Activated T-cell treated with anti-CD3 and anti-CD28 coated beads, Interleukin-2, amount 50 U/mL, for 4 hours (primary cell): ENCODE measurements at regions not wholly inside any gene's neighbourhood (a gene's known extent, or its start where the extent isn't known, plus 50 kb on each side); places are given as distances from the start of the nearest gene placed in this dataset.

Source experiments
- ATAC-seq, 2 donors: fragments of 200-7000 bp; cut with Tn5 transposase; one replicate each; pipeline ENCODE4 v1.10.0; 2021
- DNase-seq: peaks from one replicate; pipeline ENCODE4 v3.0.0-alpha.2; 2020
- H3K27me3 Mint-ChIP-seq: one replicate; pipeline ENCODE4 v1.8.0; 2021; ENCODE audit warnings: low read depth, mixed read lengths
- H3K36me3 Mint-ChIP-seq: one replicate; pipeline ENCODE4 v1.8.0; 2022; ENCODE audit warnings: mixed read lengths; ENCODE audit not compliant: insufficient read depth
- H3K4me1 Mint-ChIP-seq: one replicate; pipeline ENCODE4 v1.8.0; 2021; ENCODE audit warnings: low read depth, mixed read lengths
- H3K4me3 Mint-ChIP-seq: one replicate; pipeline ENCODE4 v1.8.0; 2021; ENCODE audit warnings: mild to moderate bottlenecking, moderate library complexity, mixed read lengths
- H3K9me3 Mint-ChIP-seq: one replicate; pipeline ENCODE4 v1.8.0; 2021; ENCODE audit warnings: mixed read lengths

- DNase-seq (no peak), ATAC-seq (no peak)
- peaks cover 20% of the 10 kb centered on the region for H3K9me3 Mint-ChIP-seq
- no peaks in the 10 kb centered on the region for H3K36me3 Mint-ChIP-seq
- no peak overlapping the region for H3K4me3 Mint-ChIP-seq
- no peaks in the 10 kb centered on the region for H3K4me1 Mint-ChIP-seq
- H3K27me3 Mint-ChIP-seq, result no peaks in the 10 kb centered on the region
These were observed 1313.3 kb downstream of the ROBO2 start for GRCh38 chr3:78353231-78353630.

DNA sequence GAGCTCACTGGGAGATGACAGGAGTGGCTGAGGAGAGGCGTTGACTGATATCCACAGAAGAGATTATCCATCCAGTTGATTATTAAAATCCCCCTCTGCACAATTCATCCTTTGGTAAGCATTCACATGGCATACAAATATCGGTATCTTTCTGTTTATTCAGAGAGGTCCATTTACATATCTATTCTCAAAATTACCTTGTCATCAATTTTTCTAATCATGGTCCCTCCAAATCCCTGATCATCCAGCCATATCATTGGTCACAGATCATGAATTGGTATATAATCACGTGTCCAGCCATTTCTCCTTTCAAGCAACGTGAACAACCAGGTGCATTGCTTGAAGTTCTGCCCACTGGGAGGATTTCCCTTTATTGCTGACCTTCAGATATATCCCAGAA is 1321.0 kb downstream of the ROBO2 start:
- Mint-ChIP-seq H3K27me3 (peaks cover 2% of the 10 kb centered on the region), H3K36me3 (no peaks in the 10 kb centered on the region), H3K4me1 (no peaks in the 10 kb centered on the region), H3K4me3 (no peak overlapping the region), H3K9me3 (peaks cover 29% of the 10 kb centered on the region)
- DNase-seq, result no peak
- ATAC-seq, result no peak

DNA sequence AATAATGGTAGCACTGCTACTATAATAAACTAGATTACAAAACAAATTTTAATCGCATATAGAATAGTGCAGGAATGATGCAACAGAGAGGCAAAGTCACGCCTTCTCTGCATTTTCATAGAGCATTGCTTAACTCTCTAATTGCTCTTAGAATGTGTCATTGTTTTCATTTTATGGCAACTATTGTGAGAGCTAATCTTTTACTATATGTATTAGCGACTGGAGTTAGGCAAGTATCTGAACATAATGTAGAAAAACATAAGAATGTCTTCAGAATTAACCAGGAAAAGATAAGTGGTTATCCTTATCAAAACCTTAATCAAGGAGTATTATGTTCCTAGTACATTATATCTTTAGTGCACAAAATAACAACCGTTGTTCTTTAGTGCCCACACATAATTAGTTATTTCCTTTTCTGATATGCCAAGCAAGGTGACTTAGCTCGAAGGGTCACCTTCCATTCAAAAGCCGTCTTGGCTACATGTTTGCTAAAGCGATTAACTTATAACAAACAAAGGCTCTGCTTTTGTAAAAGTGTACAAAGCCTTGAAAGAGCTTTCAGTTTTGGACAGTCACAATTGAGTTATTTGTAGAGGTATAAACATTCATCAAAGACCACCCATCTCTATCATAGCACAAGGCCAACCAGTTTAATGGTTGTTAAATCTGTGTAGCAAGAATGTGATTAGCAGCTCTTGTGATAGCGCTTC is 1328.9 kb downstream of the ROBO2 start:
- no peak for ATAC-seq
- no peak for DNase-seq
- peaks cover 11% of the 10 kb centered on the region for H3K9me3 Mint-ChIP-seq
- H3K4me1 Mint-ChIP-seq, result no peaks in the 10 kb centered on the region
- no peaks in the 10 kb centered on the region for H3K27me3 Mint-ChIP-seq
- no peak overlapping the region for H3K4me3 Mint-ChIP-seq
- H3K36me3 Mint-ChIP-seq, result no peaks in the 10 kb centered on the region

- no peaks in the 10 kb centered on the region for H3K27me3 Mint-ChIP-seq
- no peak overlapping the region for H3K4me3 Mint-ChIP-seq
- DNase-seq (no peak), ATAC-seq (no peak)
- H3K9me3 Mint-ChIP-seq, result peaks cover 25% of the 10 kb centered on the region
- no peaks in the 10 kb centered on the region for H3K4me1 Mint-ChIP-seq
- H3K36me3 Mint-ChIP-seq, result no peaks in the 10 kb centered on the region
These were observed 1350.3 kb downstream of the ROBO2 start for GRCh38 chr3:78390221-78390620.

DNA sequence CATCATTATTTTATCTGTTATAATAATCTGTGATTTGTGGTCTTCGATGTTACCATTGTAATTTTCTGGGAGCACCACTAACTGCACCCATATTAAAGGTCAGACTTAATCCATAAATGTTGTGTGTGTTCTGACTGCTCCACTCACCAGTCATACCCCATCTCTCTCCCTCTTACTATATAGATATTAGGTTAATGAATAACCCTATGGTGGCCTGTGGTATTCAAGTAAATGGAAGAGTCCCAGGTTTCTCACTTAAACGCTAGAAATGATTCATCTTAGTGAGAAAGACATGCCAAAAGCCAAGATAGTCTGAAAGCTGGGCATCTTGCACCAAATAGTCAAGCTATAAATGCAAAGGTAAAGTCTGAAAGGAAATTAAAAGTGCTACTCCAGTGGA is 1358.5 kb downstream of the ROBO2 start:
- no peaks in the 10 kb centered on the region for H3K36me3 Mint-ChIP-seq

DNA sequence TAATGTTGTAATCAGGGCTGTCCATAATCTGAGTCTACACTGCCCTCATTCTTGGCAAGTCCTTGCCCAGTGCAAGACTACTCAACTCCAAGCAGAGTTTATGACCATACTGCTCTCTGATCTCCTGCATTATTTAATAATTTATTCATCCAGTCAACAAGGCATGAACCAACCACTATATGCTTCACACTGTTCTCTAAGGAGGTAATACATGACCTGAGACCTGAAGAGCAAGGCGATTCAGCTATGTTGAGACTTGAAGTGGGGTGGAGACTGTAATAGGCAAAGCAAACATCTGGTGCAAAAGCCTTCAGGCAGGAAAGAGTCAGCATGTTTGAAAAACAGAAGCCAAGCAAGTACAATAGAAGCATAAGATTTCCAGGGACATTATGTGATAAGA is 1362.8 kb downstream of the ROBO2 start:
- ATAC-seq (no peak), DNase-seq (no peak)
- Mint-ChIP-seq H3K36me3 (no peaks in the 10 kb centered on the region), H3K9me3 (peaks cover 10% of the 10 kb centered on the region), H3K4me1 (no peaks in the 10 kb centered on the region), H3K27me3 (no peaks in the 10 kb centered on the region), H3K4me3 (no peak overlapping the region)

More for the DNA sequence above, 1358.5 kb downstream of the ROBO2 start:
- DNase-seq (no peak), ATAC-seq (no peak)
- Mint-ChIP-seq H3K4me3 (no peak overlapping the region), H3K4me1 (no peaks in the 10 kb centered on the region), H3K27me3 (no peaks in the 10 kb centered on the region), H3K9me3 (peaks cover 21% of the 10 kb centered on the region)

- H3K4me3 Mint-ChIP-seq, result no peak overlapping the region
- H3K27me3 Mint-ChIP-seq, result no peaks in the 10 kb centered on the region
- H3K4me1 Mint-ChIP-seq, result no peaks in the 10 kb centered on the region
- H3K9me3 Mint-ChIP-seq, result peaks cover 6% of the 10 kb centered on the region
- H3K36me3 Mint-ChIP-seq, result no peaks in the 10 kb centered on the region
- DNase-seq (no peak), ATAC-seq (no peak)
These were observed 1362.1 kb downstream of the ROBO1 start for GRCh38 chr3:78405745-78406144.

GRCh38 chr3:78406396-78406795 is 1361.4 kb downstream of the ROBO1 start:
- Mint-ChIP-seq H3K36me3 (no peaks in the 10 kb centered on the region), H3K4me3 (no peak overlapping the region), H3K4me1 (no peaks in the 10 kb centered on the region), H3K27me3 (no peaks in the 10 kb centered on the region), H3K9me3 (peaks cover 6% of the 10 kb centered on the region)
- DNase-seq (no peak), ATAC-seq (no peak)

DNA sequence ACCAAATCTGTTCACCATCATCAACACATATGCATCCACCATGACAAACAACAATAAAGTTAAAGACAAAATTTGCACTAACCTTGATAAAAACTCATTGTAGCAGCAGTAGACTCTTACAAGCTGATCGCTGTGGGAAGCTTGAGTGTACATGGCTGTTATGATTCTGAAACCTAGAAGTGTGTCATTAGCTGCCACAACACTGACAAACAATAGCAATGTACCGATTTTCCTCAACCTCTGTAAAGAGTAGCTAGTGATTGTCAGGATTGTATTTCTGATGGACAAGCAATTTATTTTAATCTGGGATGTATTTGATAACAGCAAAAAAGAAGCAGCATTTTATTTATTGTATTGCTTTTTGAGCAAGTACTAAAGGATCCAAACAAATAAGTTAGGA is 1357.7 kb downstream of the ROBO1 start:
- Mint-ChIP-seq H3K27me3 (no peaks in the 10 kb centered on the region), H3K4me3 (no peak overlapping the region), H3K9me3 (peaks cover 6% of the 10 kb centered on the region), H3K4me1 (no peaks in the 10 kb centered on the region), H3K36me3 (no peaks in the 10 kb centered on the region)
- no peak for DNase-seq
- no peak for ATAC-seq

DNA sequence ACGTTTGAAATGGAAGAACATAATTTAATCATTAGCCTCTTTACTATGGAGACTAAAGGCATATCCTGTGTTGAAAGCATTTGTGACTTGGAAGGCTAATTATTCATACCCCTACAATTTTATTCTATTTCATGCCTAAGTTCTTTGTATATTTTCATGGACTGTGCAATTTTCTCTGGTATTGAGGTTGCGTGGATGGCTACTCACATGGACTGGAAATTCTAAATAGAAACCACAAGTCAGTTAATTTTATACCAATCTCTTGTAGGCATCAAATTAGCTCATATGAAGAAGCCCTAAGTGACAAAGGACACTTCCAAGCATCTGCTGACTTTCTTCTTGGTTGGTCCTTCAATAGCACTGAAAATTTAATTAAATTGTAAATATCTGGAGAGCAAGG is 1353.5 kb downstream of the ROBO1 start:
- Mint-ChIP-seq H3K36me3 (no peaks in the 10 kb centered on the region), H3K4me3 (no peak overlapping the region), H3K9me3 (peaks cover 9% of the 10 kb centered on the region), H3K4me1 (no peaks in the 10 kb centered on the region), H3K27me3 (no peaks in the 10 kb centered on the region)
- DNase-seq (no peak), ATAC-seq (no peak)

GRCh38 chr3:78420611-78421010 is 1347.2 kb downstream of the ROBO1 start:
- no peak for ATAC-seq
- no peak for DNase-seq

DNA sequence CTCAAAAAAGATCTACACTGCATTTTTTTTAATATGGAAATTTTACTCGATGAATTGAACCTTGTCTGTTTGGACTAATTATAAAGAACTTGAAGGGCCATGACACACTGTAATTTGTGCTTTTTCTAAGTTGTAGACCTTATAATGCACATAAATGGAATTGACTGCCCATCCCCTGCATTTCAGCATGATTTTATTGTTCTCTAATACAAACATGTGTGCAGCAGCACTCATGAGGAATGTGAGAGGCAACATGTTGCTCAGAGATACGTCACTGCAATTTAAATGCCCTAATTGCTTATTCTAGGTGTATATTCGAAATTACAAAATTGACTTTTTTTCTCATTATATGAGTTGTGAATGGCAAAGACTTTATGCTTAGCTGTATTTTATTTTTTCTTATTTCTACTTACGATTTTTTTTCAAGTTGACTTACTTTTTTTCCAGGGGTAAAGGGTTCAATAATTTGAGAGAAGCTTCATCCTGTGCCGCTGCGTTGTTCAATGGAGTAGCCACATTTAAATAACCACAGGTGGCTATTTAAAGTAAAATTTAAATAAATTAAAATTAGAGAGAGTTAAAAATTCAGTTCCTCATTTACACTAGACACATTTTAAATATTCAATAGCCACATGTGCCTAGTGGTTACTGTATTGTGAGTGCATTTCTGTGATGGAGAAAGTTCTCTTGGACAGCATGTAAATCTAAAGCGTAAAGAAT is 1346.4 kb downstream of the ROBO1 start:
- Mint-ChIP-seq H3K36me3 (no peaks in the 10 kb centered on the region), H3K27me3 (no peaks in the 10 kb centered on the region), H3K4me3 (no peak overlapping the region), H3K4me1 (no peaks in the 10 kb centered on the region), H3K9me3 (peaks cover 1% of the 10 kb centered on the region)
- no peak for ATAC-seq
- DNase-seq, result no peak

More at GRCh38 chr3:78420611-78421010, 1347.2 kb downstream of the ROBO1 start:
- Mint-ChIP-seq H3K4me1 (no peaks in the 10 kb centered on the region), H3K4me3 (no peak overlapping the region), H3K9me3 (peaks cover 3% of the 10 kb centered on the region), H3K36me3 (no peaks in the 10 kb centered on the region), H3K27me3 (no peaks in the 10 kb centered on the region)

- Mint-ChIP-seq H3K4me3 (no peak overlapping the region), H3K36me3 (no peaks in the 10 kb centered on the region), H3K4me1 (no peaks in the 10 kb centered on the region), H3K27me3 (no peaks in the 10 kb centered on the region), H3K9me3 (peaks cover 10% of the 10 kb centered on the region)
- ATAC-seq (no peak), DNase-seq (no peak)
These were observed 1343.1 kb downstream of the ROBO1 start for GRCh38 chr3:78424656-78425055.

GRCh38 chr3:78426454-78426853 is 1341.3 kb downstream of the ROBO1 start:
- Mint-ChIP-seq H3K4me1 (no peaks in the 10 kb centered on the region), H3K9me3 (peaks cover 17% of the 10 kb centered on the region), H3K36me3 (no peaks in the 10 kb centered on the region), H3K27me3 (no peaks in the 10 kb centered on the region), H3K4me3 (no peak overlapping the region)
- DNase-seq (no peak), ATAC-seq (no peak)

- Mint-ChIP-seq H3K36me3 (no peaks in the 10 kb centered on the region), H3K4me3 (no peak overlapping the region), H3K27me3 (no peaks in the 10 kb centered on the region), H3K4me1 (no peaks in the 10 kb centered on the region), H3K9me3 (peaks cover 17% of the 10 kb centered on the region)
- ATAC-seq (no peak), DNase-seq (no peak)
These were observed 1340.5 kb downstream of the ROBO1 start for GRCh38 chr3:78427303-78427702.
